Neural progenitor cell (in vitro differentiated cells): ENCODE measurements at regions not wholly inside any gene's neighbourhood (a gene's known extent, or its start where the extent isn't known, plus 50 kb on each side); places are given as distances from the start of the nearest gene placed in this dataset.
A peak's percentile ranks its signal among the peaks of the same experiment; 100 is the strongest.

Source experiments
- DNase-seq: peaks from one replicate; pipeline ENCODE4 v3.0.0-alpha.2; 2016; ENCODE audit warnings: low spot score
- H2AFZ ChIP-seq: fragments of 200-600 bp; sonication (generic); replicated peaks from 2 replicates; pipeline ENCODE4 v1.6.1; 2016; ENCODE audit warnings: antibody characterized with exemption
- H3F3A ChIP-seq: fragments of 200-600 bp; sonication (generic); 2 replicates; pipeline ENCODE4 v1.6.1; 2016; ENCODE audit warnings: antibody characterized with exemption, low read depth
- H3K27ac ChIP-seq: fragments of 200-600 bp; sonication (generic); 2 replicates; pipeline ENCODE4 v1.5.1; 2016; ENCODE audit warnings: mild to moderate bottlenecking
- H3K27me3 ChIP-seq: fragments of 200-600 bp; sonication (generic); 2 replicates; pipeline ENCODE4 v1.6.1; 2016; ENCODE audit warnings: mild to moderate bottlenecking, moderate library complexity
- H3K36me3 ChIP-seq: fragments of 200-600 bp; sonication (generic); 2 replicates; pipeline ENCODE4 v1.5.1; 2016
- H3K4me1 ChIP-seq: fragments of 200-600 bp; sonication (generic); 2 replicates; pipeline ENCODE4 v1.6.1; 2016; ENCODE audit warnings: mixed run types
- H3K4me2 ChIP-seq: fragments of 200-600 bp; sonication (generic); 2 replicates; pipeline ENCODE4 v1.6.1; 2016
- H3K4me3 ChIP-seq: fragments of 200-600 bp; sonication (generic); 2 replicates; pipeline ENCODE4 v1.5.1; 2016
- H3K79me2 ChIP-seq: fragments of 200-600 bp; sonication (generic); 2 replicates; pipeline ENCODE4 v1.6.1; 2016; ENCODE audit warnings: low read depth
- H3K9ac ChIP-seq: fragments of 200-600 bp; sonication (generic); 2 replicates; pipeline ENCODE4 v1.6.1; 2016
- H3K9me3 ChIP-seq: fragments of 200-600 bp; sonication (generic); 2 replicates; pipeline ENCODE4 v1.5.1; 2016; ENCODE audit warnings: low read depth
- H4K20me1 ChIP-seq: fragments of 200-600 bp; sonication (generic); 2 replicates; pipeline ENCODE4 v1.6.1; 2016; ENCODE audit warnings: low read depth
- H3K27ac Mint-ChIP-seq: 3 replicates; pipeline ENCODE4 v1.8.0; 2021; ENCODE audit warnings: mixed read lengths
- H3K27me3 Mint-ChIP-seq: 2 replicates; pipeline ENCODE4 v1.8.0; 2022; ENCODE audit warnings: low read depth, mild to moderate bottlenecking, inconsistent platforms, moderate library complexity, mixed read lengths; ENCODE audit not compliant: insufficient read depth
- H3K36me3 Mint-ChIP-seq: 3 replicates; pipeline ENCODE4 v1.8.0; 2021; ENCODE audit warnings: mixed read lengths
- H3K4me1 Mint-ChIP-seq: 3 replicates; pipeline ENCODE4 v1.8.0; 2021; ENCODE audit warnings: mixed read lengths
- H3K4me3 Mint-ChIP-seq: 3 replicates; pipeline ENCODE4 v1.8.0; 2021; ENCODE audit warnings: mild to moderate bottlenecking, moderate library complexity, mixed read lengths
- H3K9me3 Mint-ChIP-seq: 3 replicates; pipeline ENCODE4 v1.8.0; 2020; ENCODE audit warnings: mixed read lengths
- CTCF ChIP-seq: fragments of 200-600 bp; sonication (generic); IDR thresholded peaks from 2 replicates; pipeline ENCODE4 v1.5.1; 2017; ENCODE audit warnings: antibody characterized with exemption, mild to moderate bottlenecking
- EZH2 ChIP-seq: fragments of 200-600 bp; sonication (generic); IDR thresholded peaks from 2 replicates; pipeline ENCODE4 v1.6.1; 2017; ENCODE audit warnings: antibody characterized with exemption, mild to moderate bottlenecking, moderate library complexity
- EZH2phosphoT487 ChIP-seq: fragments of 200-600 bp; sonication (generic); IDR thresholded peaks from 2 replicates; pipeline ENCODE4 v1.6.1; 2017; ENCODE audit warnings: antibody characterized with exemption

GRCh38 chr13:106391681-106392080 is 143.8 kb downstream of the EFNB2 start:
- Histone ChIP-seq H3K79me2 (no peaks in the 10 kb centered on the region), H3K36me3 (no peaks in the 10 kb centered on the region), H4K20me1 (no peaks in the 10 kb centered on the region), H3K4me3 (no peak overlapping the region), H3K4me2 (no peak overlapping the region), H3K27me3 (no peaks in the 10 kb centered on the region), H3K9me3 (no peaks in the 10 kb centered on the region), H2AFZ (no peak overlapping the region), H3K9ac (no peak overlapping the region), H3F3A (no peaks in the 10 kb centered on the region), H3K27ac (no peak overlapping the region), H3K4me1 (peaks cover 9% of the 10 kb centered on the region)
- no peak overlapping the region for H3K4me3 Mint-ChIP-seq
- peaks cover 2% of the 10 kb centered on the region for H3K36me3 Mint-ChIP-seq
- H3K27ac Mint-ChIP-seq, result no peak overlapping the region
- no peak for TF ChIP-seq EZH2
- TF ChIP-seq CTCF, result no peak
- no peak for TF ChIP-seq EZH2phosphoT487
- H3K4me1 Mint-ChIP-seq, result peaks cover 19% of the 10 kb centered on the region
- H3K9me3 Mint-ChIP-seq, result peaks cover 10% of the 10 kb centered on the region
- peaks cover 4% of the 10 kb centered on the region for H3K27me3 Mint-ChIP-seq
- peak; percentile 4 for DNase-seq

- H3K4me2 ChIP-seq, result no peak overlapping the region
Measured at GRCh38 chr13:106391271-106391670, 144.2 kb downstream of the EFNB2 start.

GRCh38 chr13:106390367-106390766 is 145.1 kb downstream of the EFNB2 start:
- Histone ChIP-seq H3K9me3 (no peaks in the 10 kb centered on the region), H3F3A (no peaks in the 10 kb centered on the region), H3K4me3 (no peak overlapping the region), H3K4me1 (peaks cover 9% of the 10 kb centered on the region), H3K27me3 (no peaks in the 10 kb centered on the region), H3K9ac (no peak overlapping the region), H4K20me1 (no peaks in the 10 kb centered on the region), H3K4me2 (no peak overlapping the region), H2AFZ (no peak overlapping the region), H3K27ac (no peak overlapping the region), H3K79me2 (no peaks in the 10 kb centered on the region), H3K36me3 (no peaks in the 10 kb centered on the region)
- Mint-ChIP-seq H3K27ac (no peak overlapping the region), H3K4me3 (no peak overlapping the region), H3K9me3 (peaks cover 8% of the 10 kb centered on the region), H3K36me3 (peaks cover 2% of the 10 kb centered on the region), H3K4me1 (peaks cover 27% of the 10 kb centered on the region), H3K27me3 (peaks cover 6% of the 10 kb centered on the region)
- DNase-seq, result no peak
- TF ChIP-seq EZH2phosphoT487 (no peak), EZH2 (no peak), CTCF (no peak)

More at GRCh38 chr13:106391271-106391670, 144.2 kb downstream of the EFNB2 start:
- Histone ChIP-seq H3K27ac (no peak overlapping the region), H4K20me1 (no peaks in the 10 kb centered on the region), H3K9me3 (no peaks in the 10 kb centered on the region), H3K4me1 (peaks cover 9% of the 10 kb centered on the region), H3K9ac (no peak overlapping the region), H3K4me3 (no peak overlapping the region), H3K27me3 (no peaks in the 10 kb centered on the region), H3K79me2 (no peaks in the 10 kb centered on the region), H2AFZ (no peak overlapping the region), H3F3A (no peaks in the 10 kb centered on the region), H3K36me3 (no peaks in the 10 kb centered on the region)
- peaks cover 8% of the 10 kb centered on the region for H3K9me3 Mint-ChIP-seq
- H3K27me3 Mint-ChIP-seq, result peaks cover 4% of the 10 kb centered on the region
- peaks cover 19% of the 10 kb centered on the region for H3K4me1 Mint-ChIP-seq
- TF ChIP-seq EZH2 (no peak), CTCF (no peak), EZH2phosphoT487 (no peak)
- no peak overlapping the region for H3K4me3 Mint-ChIP-seq
- no peak for DNase-seq
- peaks cover 2% of the 10 kb centered on the region for H3K36me3 Mint-ChIP-seq
- no peak overlapping the region for H3K27ac Mint-ChIP-seq
